Endothelial cell of umbilical vein (primary cell): ENCODE measurements at regions not wholly inside any gene's neighbourhood (a gene's known extent, or its start where the extent isn't known, plus 50 kb on each side); places are given as distances from the start of the nearest gene placed in this dataset.

Experiments used
- BruUV-seq: library from RNA; stranded (reverse); fragments of 400-500 nt; replicated peaks from 2 replicates; lab custom pipeline; 2021; lab: Mats Ljungman, UMichigan
- CTCF ChIA-PET: fragments of 300-600, 350-600 bp; sonication (Branson Sonifier 250); formaldehyde crosslinking; loops from one replicate; lab custom pipeline; 2021; ENCODE audit warnings: antibody characterized with exemption, inconsistent platforms; lab: Charles Lee
- POLR2A ChIA-PET: fragments of 300-600, 350-600 bp; sonication (Branson Sonifier 250); formaldehyde crosslinking; loops from one replicate; lab custom pipeline; 2021; ENCODE audit warnings: antibody characterized with exemption, inconsistent platforms; lab: Charles Lee
- DNase-seq: peaks from one replicate; pipeline ENCODE4 v3.0.0-alpha.2; 2011; ENCODE audit warnings: low read depth, low spot score
- FAIRE-seq: peaks from 2 replicates; lab custom pipeline; 2011; peaks lifted over from hg19 to GRCh38; lab: Jason Lieb, UNC
- H2AFZ ChIP-seq: 2 replicates; pipeline ENCODE4 v1.6.0; 2012; ENCODE audit warnings: low read depth, low read length, control low read depth, inconsistent platforms
- H3K27ac ChIP-seq: 2 replicates; pipeline ENCODE4 v1.5.1; 2011; ENCODE audit warnings: low read depth, mild to moderate bottlenecking, control low read depth, low read length, moderate library complexity; ENCODE audit not compliant: insufficient read depth
- H3K27me3 ChIP-seq, 2 experiments: 2 replicates each; pipeline versions ENCODE4 v1.6.0 to v1.6.1; 2011; ENCODE audit warnings: low read length in 2 of 2, mixed read lengths in 1 of 2; ENCODE audit not compliant: control insufficient read depth in 2 of 2, insufficient read depth in 2 of 2
- H3K36me3 ChIP-seq, 2 experiments: 2 replicates in 1 of 2; 3 replicates in 1 of 2; pipeline ENCODE4 v1.5.1; 2011; ENCODE audit warnings: low read length in 2 of 2, mild to moderate bottlenecking in 1 of 2, moderate library complexity in 1 of 2; ENCODE audit not compliant: control insufficient read depth in 2 of 2, insufficient read depth in 2 of 2; ENCODE audit errors: extremely low read depth in 1 of 2
- H3K4me1 ChIP-seq: 3 replicates; pipeline ENCODE4 v1.5.1; 2011; ENCODE audit warnings: mild to moderate bottlenecking, low read length; ENCODE audit not compliant: control insufficient read depth, insufficient read depth; ENCODE audit errors: extremely low read depth
- H3K4me2 ChIP-seq: 2 replicates; pipeline ENCODE4 v1.6.1; 2011; ENCODE audit warnings: low read length, control low read depth, mixed read lengths; ENCODE audit not compliant: insufficient read depth
- H3K4me3 ChIP-seq, 3 experiments: fragments of 200-600 bp in 1 of 3; sonication (generic), shearing (Covaris generic) in 1 of 3; replicated peaks in 1 of 3; 2 replicates each; pipeline ENCODE4 v1.5.1; 2011 to 2016; ENCODE audit warnings: control low read depth in 3 of 3, low read length in 3 of 3, mild to moderate bottlenecking in 2 of 3, inconsistent platforms in 1 of 3, low read depth in 1 of 3, moderate library complexity in 1 of 3; ENCODE audit not compliant: insufficient read depth in 1 of 3
- H3K79me2 ChIP-seq: 2 replicates; pipeline ENCODE4 v1.6.0; 2012; ENCODE audit warnings: low read length, inconsistent platforms; ENCODE audit not compliant: control insufficient read depth, insufficient read depth
- H3K9ac ChIP-seq: replicated peaks from 2 replicates; pipeline ENCODE3; 2011; ENCODE audit warnings: low read length, control low read depth; ENCODE audit not compliant: insufficient read depth; ENCODE audit errors: extremely low read depth
- H3K9me1 ChIP-seq: replicated peaks from 3 replicates; pipeline ENCODE4 v1.6.0; 2011; ENCODE audit warnings: mild to moderate bottlenecking, low read length; ENCODE audit not compliant: control insufficient read depth, insufficient read depth; ENCODE audit errors: extremely low read depth
- H3K9me3 ChIP-seq: replicated peaks from 2 replicates; pipeline ENCODE4 v1.5.1; 2012; ENCODE audit warnings: low read length, inconsistent platforms; ENCODE audit not compliant: control insufficient read depth, insufficient read depth
- H4K20me1 ChIP-seq: replicated peaks from 2 replicates; pipeline ENCODE3; 2011; ENCODE audit warnings: mild to moderate bottlenecking, low read length; ENCODE audit not compliant: control insufficient read depth, insufficient read depth; ENCODE audit errors: extremely low read depth
- CTCF ChIP-seq, 2 donors: IDR thresholded peaks; 1 replicate in 1 of 2; 2 replicates in 1 of 2; pipeline ENCODE4 v1.5.1; 2011; ENCODE audit warnings: low read length in 2 of 2, mild to moderate bottlenecking in 2 of 2, moderate library complexity in 2 of 2, control low read depth in 1 of 2, inconsistent platforms in 1 of 2, low read depth in 1 of 2; ENCODE audit not compliant: insufficient read depth in 1 of 2; ENCODE audit errors: extremely low read depth in 1 of 2
- EZH2 ChIP-seq: IDR thresholded peaks from 2 replicates; pipeline ENCODE4 v1.6.1; 2012; ENCODE audit warnings: borderline replicate concordance, low read depth, mild to moderate bottlenecking, moderate library complexity, low read length, inconsistent platforms; ENCODE audit not compliant: severe bottlenecking
- FOS ChIP-seq: IDR thresholded peaks from 2 replicates; pipeline ENCODE4 v1.6.1; 2011; ENCODE audit warnings: mild to moderate bottlenecking, low read length, moderate library complexity, borderline replicate concordance; ENCODE audit not compliant: insufficient read depth
- JUN ChIP-seq: IDR thresholded peaks from 2 replicates; pipeline ENCODE4 v1.6.1; 2011; ENCODE audit warnings: borderline replicate concordance, low read depth; ENCODE audit not compliant: insufficient read length, insufficient read depth
- POLR2A ChIP-seq: IDR thresholded peaks from 2 replicates; pipeline ENCODE4 v1.6.1; 2012; ENCODE audit warnings: low read depth, mild to moderate bottlenecking, control low read depth, low read length
- POLR2AphosphoS5 ChIP-seq: IDR thresholded peaks from 2 replicates; pipeline ENCODE4 v1.6.1; 2012; ENCODE audit warnings: low read depth, mild to moderate bottlenecking, control low read depth, low read length, moderate library complexity; ENCODE audit not compliant: insufficient read depth
- dilution Hi-C: fragments of 300-500 bp; cut with MboI; formaldehyde crosslinking; loops from one replicate; pipeline ENCODE4 v1.15.0; 2019; ENCODE audit warnings: low sequenced_read_pairs; ENCODE audit not compliant: extremely low pct_ligation_motif_present
- intact Hi-C: fragments of 100-400 bp; cut with micrococcal nuclease; formaldehyde crosslinking; loops from one replicate; pipeline ENCODE4 v1.10.0; 2022

- Histone ChIP-seq H3K79me2 (no peaks in the 10 kb centered on the region), H2AFZ (no peak overlapping the region), H3K36me3 (no peaks in the 10 kb centered on the region), H3K9me3 (peaks cover 6% of the 10 kb centered on the region), H3K9ac (no peak overlapping the region), H3K4me1 (no peaks in the 10 kb centered on the region), H3K9me1 (no peaks in the 10 kb centered on the region), H4K20me1 (no peaks in the 10 kb centered on the region), H3K27ac (no peak overlapping the region), H3K4me2 (no peak overlapping the region), H3K4me3 (no peak overlapping the region), H3K27me3 (no peaks in the 10 kb centered on the region)
- intact Hi-C loops (no loop called here), dilution Hi-C loops (no loop called here)
- FAIRE-seq, result no peak
- no TSS peak for BruUV-seq
- TF ChIP-seq EZH2, result no peak
- DNase-seq, result no peak
- ChIA-PET CTCF (no interaction called here), POLR2A (no interaction called here)
Measured at GRCh38 chr19:29323021-29323430, 110.1 kb upstream of the UQCRFS1 start.

- ChIA-PET CTCF (no interaction called here), POLR2A (no interaction called here)
- Histone ChIP-seq H3K4me2 (no peak overlapping the region), H3K27ac (no peak overlapping the region), H3K27me3 (no peaks in the 10 kb centered on the region), H3K9ac (no peak overlapping the region), H3K79me2 (no peaks in the 10 kb centered on the region), H3K4me3 (no peak overlapping the region), H3K4me1 (no peaks in the 10 kb centered on the region), H3K9me1 (no peaks in the 10 kb centered on the region), H3K9me3 (peaks cover 4% of the 10 kb centered on the region), H4K20me1 (no peaks in the 10 kb centered on the region), H3K36me3 (no peaks in the 10 kb centered on the region), H2AFZ (no peak overlapping the region)
- no peak for FAIRE-seq
- dilution Hi-C loops (no loop called here), intact Hi-C loops (no loop called here)
- no peak for DNase-seq
- BruUV-seq, result no TSS peak
- TF ChIP-seq POLR2A (no peak), CTCF (IDR thresholded peaks at IDR 0.05; ENCODE audit: extremely low read depth in 1 of 2, insufficient read depth in 1 of 2, low read depth in 1 of 2, low read length in 2 of 2) (no peak), POLR2AphosphoS5 (no peak), EZH2 (no peak), JUN (no peak), FOS (no peak)
Measured at GRCh38 chr19:29323440-29324290, 110.7 kb upstream of the UQCRFS1 start.
